ENCODE measurements at regions not wholly inside any gene's neighbourhood (a gene's known extent, or its start where the extent isn't known, plus 50 kb on each side); places are given as distances from the start of the nearest gene placed in this dataset.
"Not testable (repeated sequence)": the region's sequence is repeated elsewhere in the genome, so short reads cannot be mapped to it uniquely, and the experiment has no call there.

DNA sequence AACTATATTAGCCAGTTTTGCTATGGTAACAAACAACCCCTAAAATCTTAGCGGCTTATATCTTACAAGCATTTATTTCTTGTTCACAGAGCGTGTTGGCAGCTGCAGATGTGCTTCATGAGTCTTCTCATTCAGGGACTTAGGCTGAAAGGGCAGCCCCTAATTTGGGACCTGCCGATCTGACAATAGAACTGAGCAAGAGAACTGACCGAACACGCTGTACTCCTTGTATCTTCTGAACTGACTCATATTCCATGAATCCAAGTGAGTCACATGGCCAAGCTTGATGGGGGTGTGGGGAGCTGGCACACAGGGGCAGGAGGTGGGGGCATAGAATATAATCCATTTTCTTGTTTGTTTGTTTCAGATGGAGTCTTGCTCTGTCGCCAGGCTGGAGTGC lies 481.7 kb upstream of the CADM1 start:
- DNase-seq, result no peak

GRCh38 chr11:115984228-115984627 lies 480.0 kb upstream of the CADM1 start:
- DNase-seq, result no peak

DNA sequence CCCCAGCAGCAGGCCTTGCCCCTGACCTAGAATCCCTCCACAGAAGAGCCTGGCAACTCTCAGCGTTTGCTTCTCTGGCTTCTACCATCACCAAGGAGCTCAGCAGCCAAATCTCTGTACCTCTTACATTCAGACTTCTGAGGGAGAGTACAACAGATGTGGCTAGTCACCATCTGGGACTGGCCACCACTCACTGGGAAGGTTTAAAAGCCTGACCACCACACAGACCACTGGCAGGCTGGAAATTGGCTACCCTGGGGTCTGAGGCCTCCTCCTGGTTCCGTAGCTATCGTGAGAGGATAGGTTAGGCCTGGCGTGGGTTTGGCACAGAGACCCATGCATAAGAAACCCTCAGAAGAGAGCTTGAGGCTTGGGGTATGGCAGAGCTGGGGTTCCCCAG lies 478.5 kb upstream of the CADM1 start:
- no peak for DNase-seq

DNA sequence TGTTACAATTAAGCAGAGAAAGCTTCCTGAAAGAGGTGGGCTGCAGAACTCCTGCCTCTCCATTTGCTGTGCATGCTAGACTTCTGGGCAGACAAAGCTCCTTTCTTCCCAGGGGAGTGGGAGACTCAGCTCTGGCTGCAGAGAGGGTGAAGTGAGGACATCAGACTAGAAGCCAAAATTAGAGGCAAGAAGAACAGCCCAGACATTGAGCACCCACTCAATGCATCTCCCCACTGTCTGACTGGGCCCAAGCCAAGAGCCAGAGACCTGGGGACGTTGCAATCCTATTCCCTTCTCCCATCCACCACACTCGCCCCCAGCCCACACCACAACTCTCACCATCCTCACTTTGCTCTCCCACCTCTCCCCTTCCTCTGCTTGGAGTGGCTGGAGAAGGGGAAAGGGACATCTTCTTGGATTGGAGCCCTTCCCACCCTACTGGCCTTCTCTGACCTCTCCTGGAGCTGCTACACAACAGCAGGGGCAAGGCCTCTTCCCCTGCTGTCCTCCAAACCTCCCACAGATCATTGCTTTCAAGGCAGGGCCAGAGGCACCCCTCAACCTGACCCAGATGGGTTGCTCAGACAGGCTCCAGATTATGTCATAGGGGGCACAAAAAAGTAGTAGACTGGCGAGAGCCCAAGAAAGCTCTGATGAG lies 477.7 kb upstream of the CADM1 start:
- no peak for DNase-seq

GRCh38 chr11:115981104-115981481 lies 476.9 kb upstream of the CADM1 start:
- no peak for DNase-seq

GRCh38 chr11:115980337-115981103 lies 476.3 kb upstream of the CADM1 start:
- DNase-seq, result no peak

DNA sequence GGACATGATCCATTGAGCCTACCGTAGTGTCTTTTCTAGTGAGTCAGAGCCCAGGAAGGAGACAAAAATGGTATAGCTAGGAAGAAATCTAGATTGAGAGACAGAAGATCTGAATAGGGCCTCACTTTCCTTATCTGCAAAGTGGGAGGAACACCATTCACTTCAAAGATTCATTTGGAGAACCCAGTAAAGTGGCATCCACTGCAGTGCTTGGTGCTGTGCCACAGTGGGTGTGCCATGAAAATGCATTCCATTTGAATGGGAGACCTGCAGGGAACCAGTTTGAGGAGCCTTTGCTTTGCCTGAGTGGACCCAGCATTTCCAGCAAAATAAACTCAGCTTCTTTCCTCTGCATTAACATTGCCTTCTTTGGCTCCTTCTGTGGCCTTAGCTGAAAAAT lies 470.5 kb upstream of the CADM1 start:
- no peak for DNase-seq

- not testable (repeated sequence) for DNase-seq
Measured at GRCh38 chr11:115967203-115967602, 463.0 kb upstream of the CADM1 start.

GRCh38 chr11:115965767-115966504 lies 461.7 kb upstream of the CADM1 start:
- DNase-seq, result no peak

GRCh38 chr11:115964091-115964490 lies 459.9 kb upstream of the CADM1 start:
- no peak for DNase-seq

DNA sequence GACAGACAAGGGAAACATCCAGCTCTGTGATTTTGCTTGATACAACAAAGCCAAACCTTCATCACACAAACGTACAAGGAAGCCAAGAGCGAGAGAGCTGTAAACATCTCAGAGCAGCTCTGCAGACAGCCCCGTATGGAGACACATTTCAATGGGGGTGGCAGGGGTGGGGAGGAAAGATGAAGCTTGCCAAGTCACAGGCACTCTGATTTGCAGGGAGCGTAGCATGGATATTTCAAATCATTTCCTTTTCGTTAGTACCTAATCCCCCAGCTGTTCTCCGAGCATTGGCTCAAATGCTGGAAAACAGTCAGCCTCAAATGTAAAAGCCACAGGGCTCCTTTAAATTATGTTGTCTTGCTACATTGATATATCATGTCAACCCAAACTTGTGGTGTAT lies 458.9 kb upstream of the CADM1 start:
- no peak for DNase-seq

DNA sequence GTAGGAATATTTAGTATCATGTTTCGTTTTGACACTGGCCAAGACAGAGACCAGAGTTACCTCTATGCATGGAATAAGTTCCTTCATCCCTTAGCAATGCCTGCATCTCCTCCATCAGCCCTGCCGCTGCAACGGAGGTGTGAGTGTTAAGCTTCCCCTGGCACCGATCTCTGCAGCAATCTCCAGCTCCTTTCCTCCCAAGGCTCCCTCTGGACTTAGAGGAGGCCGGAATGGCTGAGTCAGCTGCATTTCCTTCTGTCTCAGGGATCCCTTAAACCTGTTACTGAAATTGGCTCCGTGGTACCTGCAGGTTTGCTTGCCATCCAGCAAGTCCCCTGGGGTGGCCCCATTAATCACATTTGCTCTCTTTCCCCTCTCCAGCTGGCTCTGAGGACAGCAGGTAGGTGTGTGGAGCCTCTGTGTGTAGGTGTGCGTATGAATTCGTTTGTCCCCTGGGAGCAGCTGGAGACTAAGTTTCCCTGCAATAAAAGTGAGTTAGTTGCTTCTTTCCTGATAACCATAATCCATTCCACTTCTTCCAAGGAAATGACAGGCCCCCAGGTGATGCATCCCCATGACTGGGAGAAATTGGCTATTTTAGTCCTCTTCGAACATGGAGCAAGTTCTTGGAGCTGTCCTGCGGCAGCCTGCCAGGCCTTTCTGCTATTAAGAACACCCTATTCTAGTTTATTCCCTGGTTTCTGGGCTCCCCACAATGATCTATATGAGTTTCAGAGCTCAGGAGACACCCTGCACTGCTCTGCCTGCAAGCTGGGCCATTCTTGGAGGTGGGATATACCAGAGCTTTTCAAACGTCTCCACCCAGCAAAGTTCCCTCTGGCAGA lies 457.2 kb upstream of the CADM1 start:
- DNase-seq, result no peak

DNA sequence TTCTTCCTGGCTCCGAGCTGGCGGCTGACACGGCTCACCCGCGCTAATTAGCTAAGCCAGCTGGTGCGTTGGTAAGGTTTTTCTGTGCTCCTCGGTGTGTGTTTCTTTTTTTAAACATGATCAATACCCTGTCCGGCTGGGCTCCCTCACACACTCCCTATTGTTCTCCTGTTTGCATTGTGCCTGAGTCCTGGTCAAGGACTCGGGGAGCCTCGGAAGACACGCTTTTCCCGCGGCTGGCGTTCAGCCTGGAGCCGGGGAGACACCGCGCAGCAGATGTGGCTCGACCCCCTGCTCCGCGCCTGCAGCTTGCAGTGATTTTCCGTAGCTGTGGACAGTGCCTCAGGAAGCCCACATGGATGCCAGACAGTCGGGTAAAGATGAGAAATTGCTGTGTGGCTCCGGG lies 454.9 kb upstream of the CADM1 start:
- no peak for DNase-seq

DNA sequence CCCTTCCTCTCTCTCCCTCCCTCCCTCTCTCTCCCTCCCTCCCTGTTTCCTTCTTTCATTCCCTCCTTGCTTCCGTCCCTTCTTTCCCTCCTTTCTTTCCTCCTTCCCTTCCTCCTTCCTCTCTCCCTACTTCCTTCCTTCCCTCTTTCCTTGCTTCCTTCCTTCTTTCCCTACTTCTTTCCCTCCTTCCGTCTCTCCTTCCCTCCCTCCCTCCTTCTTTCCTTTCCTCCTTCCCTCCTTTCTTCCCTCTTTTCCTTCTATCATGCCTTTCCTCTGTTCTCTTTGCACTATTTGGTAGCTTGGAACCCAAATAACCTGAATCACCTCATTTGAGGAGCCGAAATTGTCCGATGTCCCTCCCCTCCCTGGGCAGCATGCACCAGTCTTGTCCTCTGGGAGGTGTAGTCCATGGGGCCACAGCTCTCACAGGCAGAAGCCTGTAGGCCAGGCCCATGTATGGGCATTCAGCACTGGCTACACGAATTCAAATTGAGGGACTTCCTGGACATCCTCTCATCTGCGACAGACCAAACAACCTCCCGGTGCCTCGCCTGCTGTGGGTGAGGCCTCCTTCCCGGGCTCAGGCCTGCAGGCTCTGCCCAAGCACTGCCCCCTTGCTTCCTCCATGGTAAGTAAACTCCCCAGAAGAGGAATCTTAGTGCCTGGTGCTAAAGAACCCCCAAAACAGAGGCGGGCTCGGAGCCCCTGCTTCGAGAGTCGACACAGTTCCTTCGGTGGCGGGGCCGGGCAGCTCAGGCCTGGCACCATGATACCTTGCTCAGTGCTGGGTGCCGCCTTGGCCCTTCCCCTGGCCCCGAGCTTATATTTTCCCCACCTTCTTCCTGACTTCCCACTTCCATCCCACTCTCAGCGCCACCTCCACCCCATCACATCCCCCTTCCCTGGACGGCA lies 454.1 kb upstream of the CADM1 start:
- no peak for DNase-seq

DNA sequence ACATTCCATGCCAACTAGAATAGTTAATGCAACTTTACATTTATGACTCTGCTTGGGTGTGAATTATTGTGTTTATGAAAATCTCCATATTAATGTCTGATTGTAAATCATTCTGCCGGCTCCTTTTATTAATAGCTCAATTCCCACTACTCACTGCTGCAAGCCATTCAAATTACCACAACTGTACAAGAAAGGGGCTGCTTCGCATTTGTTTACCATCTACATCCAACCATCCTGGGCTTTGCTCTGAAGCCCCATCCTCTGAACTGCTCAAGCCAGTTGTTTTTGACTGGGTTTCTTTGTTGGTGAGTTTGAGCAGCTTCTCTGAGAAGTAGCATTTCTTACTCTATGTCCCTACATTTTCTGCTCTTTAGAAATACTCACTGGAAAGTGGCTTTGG lies 451.6 kb upstream of the CADM1 start:
- DNase-seq, result no peak

DNA sequence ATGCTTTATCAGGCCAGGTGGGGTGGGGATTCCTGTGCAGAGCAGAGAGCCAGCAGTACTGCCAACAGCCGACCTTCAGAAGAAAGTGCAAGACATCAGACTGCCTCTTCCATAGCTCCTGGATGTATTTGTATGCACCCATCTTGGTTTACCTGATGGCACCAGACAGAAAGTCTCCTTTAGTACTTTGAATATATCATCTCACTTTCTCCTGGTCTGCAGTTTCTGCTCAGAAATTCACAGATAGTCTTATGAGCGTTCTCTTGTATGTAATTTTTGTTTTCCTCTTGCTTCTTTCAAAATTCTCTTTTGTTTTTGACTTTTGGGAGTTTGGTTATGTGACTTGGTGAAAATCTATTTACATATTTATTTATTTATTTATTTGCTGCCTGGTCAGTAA lies 446.4 kb upstream of the CADM1 start:
- no peak for DNase-seq

DNA sequence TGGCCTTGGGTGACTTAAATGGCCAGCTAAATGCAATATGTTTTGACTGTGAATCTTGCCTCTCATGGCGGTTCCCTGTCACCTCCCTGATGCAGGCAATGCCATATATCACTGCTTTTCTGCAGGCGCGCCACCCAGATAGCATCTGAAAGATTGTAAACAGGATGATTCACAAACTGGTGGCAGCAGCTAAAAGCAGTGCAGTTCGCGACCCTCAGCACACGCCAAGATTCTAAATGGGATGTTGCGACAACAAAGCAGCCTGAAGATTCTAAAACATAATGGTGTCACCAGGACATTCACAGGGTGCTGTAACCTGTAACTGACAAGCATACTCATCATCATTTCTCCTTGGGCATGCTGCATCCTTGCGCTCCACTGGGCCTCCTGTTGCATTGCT lies 440.4 kb upstream of the CADM1 start:
- DNase-seq, result no peak

DNA sequence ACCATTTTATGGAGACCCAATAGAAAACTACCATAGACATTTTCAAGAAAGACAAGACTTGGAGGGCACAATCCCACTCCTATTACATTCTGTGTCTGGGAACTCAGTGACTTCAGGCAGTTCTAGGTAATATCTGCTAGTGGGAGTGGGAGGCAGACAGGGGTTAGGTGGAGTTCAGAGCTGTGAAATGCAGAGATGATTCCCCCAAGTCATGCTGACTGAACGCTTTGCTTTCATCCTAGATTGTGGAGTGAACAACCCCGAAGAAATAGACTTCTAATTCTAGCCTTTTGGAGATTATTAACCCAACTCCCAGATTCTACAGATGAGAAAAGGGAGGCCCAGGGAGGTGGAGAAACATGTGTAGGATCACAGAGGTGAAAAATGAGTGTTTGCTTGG lies 437.8 kb upstream of the CADM1 start:
- DNase-seq, result no peak

GRCh38 chr11:115941481-115941993 lies 437.3 kb upstream of the CADM1 start:
- DNase-seq, result no peak

DNA sequence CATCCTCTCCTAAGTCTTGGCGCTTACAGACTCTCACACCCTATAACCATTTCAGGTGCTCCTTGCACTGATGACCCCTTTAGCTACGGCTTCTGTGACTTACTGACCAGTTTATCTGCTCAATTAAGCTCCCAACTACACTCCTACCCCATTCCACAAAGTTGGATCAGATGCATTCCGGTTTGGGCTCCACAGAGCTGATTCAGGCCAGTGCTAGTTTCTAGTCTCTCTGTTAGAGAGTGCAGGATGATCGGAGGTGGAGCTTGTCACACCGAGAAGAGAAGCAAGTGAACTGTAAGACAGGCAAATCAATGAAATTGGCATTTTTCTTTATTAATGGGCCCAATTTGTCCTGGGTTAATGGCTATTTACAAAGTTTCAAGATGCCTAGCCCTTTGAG lies 436.8 kb upstream of the CADM1 start:
- no peak for DNase-seq

DNA sequence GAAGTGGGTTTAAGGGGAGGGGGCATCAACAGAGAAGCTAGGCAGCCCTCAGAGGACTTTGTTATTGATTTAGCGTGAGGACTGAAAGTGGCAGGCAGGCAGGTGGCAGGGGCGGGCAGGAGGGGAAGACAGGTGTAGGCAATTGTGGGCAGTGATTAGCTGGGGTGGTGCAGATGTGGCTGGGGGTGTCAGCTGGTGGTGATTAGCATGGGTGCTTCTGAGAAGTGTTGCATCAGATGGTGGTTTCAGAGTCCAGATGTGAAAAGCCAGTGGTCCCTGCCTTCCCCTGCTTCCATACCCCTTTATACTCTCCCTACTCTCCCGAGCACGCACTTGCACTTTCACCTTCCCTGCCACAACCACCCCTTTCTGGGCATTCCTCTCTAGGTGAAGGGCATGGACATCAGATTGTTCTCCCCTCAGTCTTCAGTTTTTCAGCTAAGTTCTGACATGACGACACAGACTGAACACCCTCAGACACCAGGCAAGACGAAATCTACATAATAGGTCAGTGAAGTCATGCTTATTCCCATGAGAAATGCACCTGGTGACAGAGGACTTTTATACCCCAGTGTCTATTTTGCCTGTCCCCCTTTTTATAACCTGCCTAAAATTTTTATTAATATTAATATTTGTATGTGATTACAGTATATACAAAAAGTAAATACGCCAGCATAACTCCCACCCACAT lies 435.7 kb upstream of the CADM1 start:
- DNase-seq, result no peak
